Hepatocyte (in vitro differentiated cells): ENCODE measurements at regions not wholly inside any gene's neighbourhood (a gene's known extent, or its start where the extent isn't known, plus 50 kb on each side); places are given as distances from the start of the nearest gene placed in this dataset.

Experiments
- DNase-seq: peaks from one replicate; pipeline ENCODE4 v3.0.0-alpha.2; 2016; ENCODE audit warnings: low spot score
- H2AFZ ChIP-seq: fragments of 200-600 bp; sonication (generic); 2 replicates; pipeline ENCODE4 v1.6.0; 2016; ENCODE audit warnings: antibody characterized with exemption, mild to moderate bottlenecking
- H3K27ac ChIP-seq: fragments of 200-600 bp; sonication (generic); 2 replicates; pipeline ENCODE4 v1.5.1; 2016; ENCODE audit warnings: mild to moderate bottlenecking
- H3K27me3 ChIP-seq: fragments of 200-600 bp; sonication (generic); 2 replicates; pipeline ENCODE4 v1.6.1; 2016
- H3K36me3 ChIP-seq: fragments of 200-600 bp; sonication (generic); replicated peaks from 2 replicates; pipeline ENCODE4 v1.5.1; 2016; ENCODE audit warnings: low read depth; ENCODE audit not compliant: insufficient read depth
- H3K4me1 ChIP-seq: fragments of 200-600 bp; sonication (generic); 2 replicates; pipeline ENCODE4 v1.5.1; 2016; ENCODE audit warnings: mild to moderate bottlenecking, moderate library complexity; ENCODE audit not compliant: insufficient read depth
- H3K4me2 ChIP-seq: fragments of 200-600 bp; sonication (generic); 2 replicates; pipeline ENCODE4 v1.6.0; 2016
- H3K4me3 ChIP-seq: fragments of 200-600 bp; sonication (generic); 2 replicates; pipeline ENCODE4 v1.5.1; 2016; ENCODE audit warnings: mild to moderate bottlenecking
- H3K79me2 ChIP-seq: fragments of 200-600 bp; sonication (generic); 2 replicates; pipeline ENCODE4 v1.6.0; 2017; ENCODE audit warnings: mild to moderate bottlenecking
- H3K9me2 ChIP-seq: fragments of 200-600 bp; sonication (generic); replicated peaks from 2 replicates; pipeline ENCODE4 v1.6.0; 2017; ENCODE audit warnings: mild to moderate bottlenecking; ENCODE audit not compliant: insufficient read depth
- H3K9me3 ChIP-seq: fragments of 200-600 bp; sonication (generic); 2 replicates; pipeline ENCODE4 v1.5.1; 2016; ENCODE audit warnings: low read depth, mild to moderate bottlenecking
- H4K20me1 ChIP-seq: fragments of 200-600 bp; sonication (generic); 2 replicates; pipeline ENCODE4 v1.6.0; 2016; ENCODE audit warnings: mild to moderate bottlenecking; ENCODE audit not compliant: insufficient read depth, poor library complexity, severe bottlenecking
- CTCF ChIP-seq: fragments of 200-600 bp; sonication (generic); IDR thresholded peaks from 2 replicates; pipeline ENCODE4 v1.5.1; 2016; ENCODE audit warnings: antibody characterized with exemption, mild to moderate bottlenecking; ENCODE audit not compliant: poor library complexity
- EZH2 ChIP-seq: fragments of 200-600 bp; sonication (generic); IDR thresholded peaks from 2 replicates; pipeline ENCODE4 v1.6.1; 2016; ENCODE audit warnings: antibody characterized with exemption, mild to moderate bottlenecking, borderline replicate concordance
- EZH2phosphoT487 ChIP-seq: fragments of 200-600 bp; sonication (generic); IDR thresholded peaks from one replicate; pipeline ENCODE4 v1.6.1; 2018; ENCODE audit warnings: antibody characterized with exemption, mild to moderate bottlenecking, low read depth, moderate library complexity; ENCODE audit not compliant: unreplicated experiment, severe bottlenecking
- WGBS: methylation state at CpG from one replicate; pipeline ENCODE4 v1.1.6; 2016; ENCODE audit warnings: low lambda C conversion rate; ENCODE audit errors: missing lambda C conversion rate; 5-methylcytosine and 5-hydroxymethylcytosine counted together

- Histone ChIP-seq H3K79me2 (no peaks in the 10 kb centered on the region), H3K4me1 (no peaks in the 10 kb centered on the region), H2AFZ (no peak overlapping the region), H3K36me3 (no peaks in the 10 kb centered on the region), H3K4me3 (no peak overlapping the region), H3K9me2 (no peaks in the 10 kb centered on the region), H3K4me2 (no peak overlapping the region), H4K20me1 (no peaks in the 10 kb centered on the region), H3K9me3 (no peaks in the 10 kb centered on the region), H3K27ac (no peak overlapping the region), H3K27me3 (no peaks in the 10 kb centered on the region)
- 78% methylated on average over 4 of the region's 4 CpGs for WGBS
- no peak for TF ChIP-seq EZH2
- TF ChIP-seq EZH2phosphoT487, result no peak
- TF ChIP-seq CTCF, result no peak
- DNase-seq, result no peak
Measured at GRCh38 chr4:162557516-162558106, 393.8 kb upstream of the FSTL5 start.

GRCh38 chr4:162535121-162535520, 371.3 kb upstream of the FSTL5 start:
- 70% methylated on average over 1 of the region's 1 CpG for WGBS

GRCh38 chr4:162523171-162523570, 359.4 kb upstream of the FSTL5 start:
- H3K79me2 ChIP-seq, result no peaks in the 10 kb centered on the region
- H3K4me1 ChIP-seq, result no peaks in the 10 kb centered on the region
- H3K4me2 ChIP-seq, result no peak overlapping the region
- DNase-seq, result no peak
- TF ChIP-seq EZH2phosphoT487 (no peak), CTCF (no peak), EZH2 (no peak)
- H3K9me3 ChIP-seq, result no peaks in the 10 kb centered on the region
- no peaks in the 10 kb centered on the region for H3K9me2 ChIP-seq
- H3K4me3 ChIP-seq, result no peak overlapping the region
- no peak overlapping the region for H3K27ac ChIP-seq
- no peaks in the 10 kb centered on the region for H3K27me3 ChIP-seq
- H2AFZ ChIP-seq, result no peak overlapping the region
- no peaks in the 10 kb centered on the region for H3K36me3 ChIP-seq
- 92% methylated on average over 4 of the region's 4 CpGs for WGBS
- H4K20me1 ChIP-seq, result no peaks in the 10 kb centered on the region

More at GRCh38 chr4:162535121-162535520, 371.3 kb upstream of the FSTL5 start:
- DNase-seq, result no peak
- Histone ChIP-seq H2AFZ (no peak overlapping the region), H3K36me3 (no peaks in the 10 kb centered on the region), H3K4me1 (no peaks in the 10 kb centered on the region), H3K79me2 (no peaks in the 10 kb centered on the region), H3K9me2 (no peaks in the 10 kb centered on the region), H3K4me2 (no peak overlapping the region), H4K20me1 (no peaks in the 10 kb centered on the region), H3K4me3 (no peak overlapping the region), H3K9me3 (no peaks in the 10 kb centered on the region), H3K27ac (no peak overlapping the region), H3K27me3 (no peaks in the 10 kb centered on the region)
- TF ChIP-seq EZH2, result no peak
- TF ChIP-seq EZH2phosphoT487, result no peak
- TF ChIP-seq CTCF, result no peak

- H3K36me3 ChIP-seq, result no peaks in the 10 kb centered on the region
- H3K27me3 ChIP-seq, result no peaks in the 10 kb centered on the region
- DNase-seq, result no peak
- 93% methylated on average over 1 of the region's 1 CpG for WGBS
- no peak overlapping the region for H3K4me2 ChIP-seq
- no peaks in the 10 kb centered on the region for H3K9me3 ChIP-seq
- H3K9me2 ChIP-seq, result no peaks in the 10 kb centered on the region
- H3K79me2 ChIP-seq, result no peaks in the 10 kb centered on the region
- TF ChIP-seq CTCF (no peak), EZH2 (no peak), EZH2phosphoT487 (no peak)
- no peak overlapping the region for H2AFZ ChIP-seq
- no peaks in the 10 kb centered on the region for H3K4me1 ChIP-seq
- no peak overlapping the region for H3K27ac ChIP-seq
- H4K20me1 ChIP-seq, result no peaks in the 10 kb centered on the region
- H3K4me3 ChIP-seq, result no peak overlapping the region
Measured at GRCh38 chr4:162522724-162523123, 358.9 kb upstream of the FSTL5 start.
